ENCODE measurements at regions not wholly inside any gene's neighbourhood (a gene's known extent, or its start where the extent isn't known, plus 50 kb on each side); places are given as distances from the start of the nearest gene placed in this dataset.

DNA sequence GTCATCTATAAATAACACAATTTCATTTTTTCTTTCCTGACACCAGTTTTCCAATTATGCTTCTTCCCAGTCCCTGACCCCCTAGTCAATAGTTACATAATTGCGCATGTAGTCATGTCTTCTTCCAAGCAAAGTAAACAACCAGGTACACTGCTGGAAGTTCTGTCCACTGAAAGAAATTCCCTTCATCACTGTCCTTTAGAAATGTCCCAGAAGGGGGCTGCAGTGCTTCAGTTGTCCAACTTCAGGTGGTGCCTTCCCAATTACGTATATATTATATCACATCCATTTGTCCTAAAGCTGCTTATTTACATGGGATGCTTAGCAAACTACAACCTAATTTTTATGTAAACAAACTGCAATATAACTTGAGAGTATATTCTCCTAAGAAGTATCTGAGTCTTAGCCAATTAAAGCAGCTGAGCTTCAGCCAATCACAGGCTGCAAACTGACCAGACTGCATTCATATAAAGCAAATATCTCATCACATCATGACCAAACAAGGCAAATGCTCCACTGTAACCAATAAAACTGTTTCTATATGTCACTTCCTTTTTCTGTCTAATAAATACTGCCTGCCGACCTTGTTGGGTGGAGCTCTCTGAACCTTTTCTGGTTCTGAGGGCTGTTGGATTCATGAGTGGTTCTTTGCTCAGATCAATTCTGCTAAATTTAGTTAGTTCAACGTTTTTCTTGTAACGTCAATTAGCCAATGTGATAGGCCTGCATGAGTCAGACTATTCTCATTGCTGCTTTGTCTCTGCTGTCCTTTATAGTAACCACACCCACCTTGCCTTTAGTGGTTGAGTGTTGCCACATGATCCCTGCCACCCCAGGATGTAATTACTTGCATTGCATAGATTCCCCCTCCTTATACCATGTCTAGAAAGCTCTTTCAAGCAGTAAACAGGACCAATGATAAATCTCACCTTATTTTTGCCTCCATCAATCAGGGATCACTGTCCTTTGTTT lies 239.3 kb downstream of the ALG10B start:
- no peak overlapping the region for H3K9ac ChIP-seq (ENCODE audit: low read length in 3 of 3)
- no peak overlapping the region for H3K4me3 ChIP-seq (ENCODE audit: low read length in 3 of 3)
- TF ChIP-seq, protein P1, sequence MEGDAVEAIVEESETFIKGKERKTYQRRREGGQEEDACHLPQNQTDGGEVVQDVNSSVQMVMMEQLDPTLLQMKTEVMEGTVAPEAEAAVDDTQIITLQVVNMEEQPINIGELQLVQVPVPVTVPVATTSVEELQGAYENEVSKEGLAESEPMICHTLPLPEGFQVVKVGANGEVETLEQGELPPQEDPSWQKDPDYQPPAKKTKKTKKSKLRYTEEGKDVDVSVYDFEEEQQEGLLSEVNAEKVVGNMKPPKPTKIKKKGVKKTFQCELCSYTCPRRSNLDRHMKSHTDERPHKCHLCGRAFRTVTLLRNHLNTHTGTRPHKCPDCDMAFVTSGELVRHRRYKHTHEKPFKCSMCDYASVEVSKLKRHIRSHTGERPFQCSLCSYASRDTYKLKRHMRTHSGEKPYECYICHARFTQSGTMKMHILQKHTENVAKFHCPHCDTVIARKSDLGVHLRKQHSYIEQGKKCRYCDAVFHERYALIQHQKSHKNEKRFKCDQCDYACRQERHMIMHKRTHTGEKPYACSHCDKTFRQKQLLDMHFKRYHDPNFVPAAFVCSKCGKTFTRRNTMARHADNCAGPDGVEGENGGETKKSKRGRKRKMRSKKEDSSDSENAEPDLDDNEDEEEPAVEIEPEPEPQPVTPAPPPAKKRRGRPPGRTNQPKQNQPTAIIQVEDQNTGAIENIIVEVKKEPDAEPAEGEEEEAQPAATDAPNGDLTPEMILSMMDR (IDR thresholded peaks at IDR 0.05; ENCODE audit: borderline replicate concordance, extremely low read depth, insufficient read depth) = no peak
- peaks cover 0 to 3% (median 0%) of the 10 kb centered on the region in 3 donors for H3K9me3 ChIP-seq (ENCODE audit: control insufficient read depth in 2 of 3, insufficient read depth in 1 of 3, low read length in 3 of 3)
- no peaks in the 10 kb centered on the region for H3K36me3 ChIP-seq (ENCODE audit: control insufficient read depth in 2 of 3, insufficient read depth in 3 of 3, low read length in 3 of 3)
- H3K4me1 ChIP-seq (ENCODE audit: control insufficient read depth in 2 of 3, insufficient read depth in 2 of 3, low read depth in 1 of 3, low read length in 3 of 3) = no peaks in the 10 kb centered on the region
- no peak for FAIRE-seq
- H3K27me3 ChIP-seq (ENCODE audit: control insufficient read depth, insufficient read depth, low read length) = no peaks in the 10 kb centered on the region
- DNase-seq = no peak
- no peak overlapping the region for H3K27ac ChIP-seq (ENCODE audit: low read depth in 2 of 2, low read length in 2 of 2)
- intact Hi-C loops (cut with DNase I) = no loop called here

DNA sequence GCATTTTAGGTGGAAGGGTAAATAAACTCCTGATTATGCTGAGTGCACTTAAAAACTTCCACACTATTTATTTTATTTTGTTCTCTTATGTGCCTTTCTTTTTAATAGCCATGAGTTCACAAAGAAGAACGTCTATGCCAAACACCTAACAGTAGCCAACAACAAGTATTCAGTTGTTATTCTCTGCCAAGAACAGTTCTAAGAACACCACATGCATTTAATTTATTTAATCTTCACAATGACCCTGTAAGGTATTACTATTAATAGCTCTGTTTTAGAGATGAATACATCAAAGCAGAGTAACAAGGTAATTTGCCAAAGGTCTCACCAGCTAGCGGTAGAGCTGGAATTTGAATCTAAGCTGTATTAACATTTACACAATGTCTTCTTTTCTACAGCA lies 240.1 kb downstream of the ALG10B start:
- DNase-seq (no peak), FAIRE-seq (no peak)
- TF ChIP-seq, protein P1 (IDR thresholded peaks at IDR 0.05; ENCODE audit: borderline replicate concordance, extremely low read depth, insufficient read depth) = no peak
- no peaks in the 10 kb centered on the region for H3K36me3 ChIP-seq (ENCODE audit: control insufficient read depth in 2 of 3, insufficient read depth in 3 of 3, low read length in 3 of 3)
- no peak overlapping the region for H3K27ac ChIP-seq (ENCODE audit: low read depth in 2 of 2, low read length in 2 of 2)
- H3K9ac ChIP-seq (ENCODE audit: low read length in 3 of 3) = no peak overlapping the region
- H3K27me3 ChIP-seq (ENCODE audit: control insufficient read depth, insufficient read depth, low read length) = no peaks in the 10 kb centered on the region
- no peaks in the 10 kb centered on the region for H3K4me1 ChIP-seq (ENCODE audit: control insufficient read depth in 2 of 3, insufficient read depth in 2 of 3, low read depth in 1 of 3, low read length in 3 of 3)
- intact Hi-C loops (cut with DNase I) = no loop called here
- H3K4me3 ChIP-seq (ENCODE audit: low read length in 3 of 3) = no peak overlapping the region
- H3K9me3 ChIP-seq (ENCODE audit: control insufficient read depth in 2 of 3, insufficient read depth in 1 of 3, low read length in 3 of 3) = peaks cover 0 to 3% (median 0%) of the 10 kb centered on the region in 3 donors

DNA sequence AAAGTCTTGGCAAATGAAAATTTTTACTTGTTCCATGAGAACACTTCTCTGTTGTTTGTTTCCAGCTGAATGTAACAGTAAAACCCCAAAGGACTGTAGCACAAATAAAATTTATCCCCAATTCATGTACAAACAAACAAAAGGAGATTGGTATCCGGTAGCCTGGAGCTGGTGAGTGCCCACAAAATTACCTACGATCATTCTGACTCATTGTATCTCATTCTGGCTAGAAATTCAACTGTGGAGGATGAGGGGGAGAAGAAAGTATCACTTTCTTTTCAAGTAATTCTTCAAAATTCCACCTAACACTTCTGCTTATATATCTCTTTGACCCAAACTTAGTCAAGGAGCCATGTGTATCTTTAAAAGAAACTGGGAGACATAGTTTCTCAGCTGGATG lies 268.5 kb downstream of the ALG10B start:
- intact Hi-C loops (cut with DNase I) = no loop called here
- no peak overlapping the region for H3K9ac ChIP-seq (ENCODE audit: low read length in 3 of 3)
- H3K4me1 ChIP-seq (ENCODE audit: control insufficient read depth in 2 of 3, insufficient read depth in 2 of 3, low read depth in 1 of 3, low read length in 3 of 3) = no peaks in the 10 kb centered on the region
- TF ChIP-seq, protein P1 (IDR thresholded peaks at IDR 0.05; ENCODE audit: borderline replicate concordance, extremely low read depth, insufficient read depth) = no peak
- FAIRE-seq = no peak
- H3K27ac ChIP-seq (ENCODE audit: low read depth in 2 of 2, low read length in 2 of 2) = no peak overlapping the region
- DNase-seq = no peak
- no peak overlapping the region for H3K4me3 ChIP-seq (ENCODE audit: low read length in 3 of 3)
- H3K9me3 ChIP-seq (ENCODE audit: control insufficient read depth in 2 of 3, insufficient read depth in 1 of 3, low read length in 3 of 3) = no peaks in the 10 kb centered on the region
- no peaks in the 10 kb centered on the region for H3K36me3 ChIP-seq (ENCODE audit: control insufficient read depth in 2 of 3, insufficient read depth in 3 of 3, low read length in 3 of 3)
- no peaks in the 10 kb centered on the region for H3K27me3 ChIP-seq (ENCODE audit: control insufficient read depth, insufficient read depth, low read length)
